Fibroblast of mammary gland (primary cell): ENCODE measurements at regions not wholly inside any gene's neighbourhood (a gene's known extent, or its start where the extent isn't known, plus 50 kb on each side); places are given as distances from the start of the nearest gene placed in this dataset.

Experiments
- DNase-seq: peaks from one replicate; pipeline ENCODE4 v3.0.0-alpha.2; 2010; ENCODE audit warnings: low read depth
- H3K4me3 ChIP-seq: 2 replicates; pipeline ENCODE4 v1.5.1; 2011; ENCODE audit warnings: low read depth, mild to moderate bottlenecking, low read length, moderate library complexity; ENCODE audit not compliant: control insufficient read depth
- TF ChIP-seq, protein P1 (sequence below): conservative IDR thresholded peaks from 2 replicates; pipeline ENCODE4 v1.5.1; 2011; ENCODE audit warnings: low read depth, low read length, inconsistent platforms; ENCODE audit not compliant: control insufficient read depth, insufficient read depth

DNA sequence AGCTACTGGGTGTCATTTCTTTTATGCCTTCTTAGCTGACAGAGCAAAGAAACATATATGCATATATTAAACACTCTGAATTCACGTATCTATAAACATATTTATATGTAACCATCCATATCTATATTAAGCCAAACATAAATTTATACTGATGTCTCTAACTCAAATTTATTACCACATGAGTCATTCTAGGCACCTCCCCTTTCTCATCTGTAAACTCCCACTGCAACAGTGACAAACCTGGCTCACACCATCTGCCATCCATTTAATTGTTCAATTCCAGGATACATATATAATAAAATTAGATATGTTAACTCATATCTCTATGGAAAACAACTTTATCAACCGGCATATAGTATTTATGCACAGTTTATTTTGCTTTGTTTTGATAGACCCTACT lies 722.3 kb downstream of the SORCS1 start:
- H3K4me3 ChIP-seq, result no peak overlapping the region
- DNase-seq, result peak; percentile 7
- TF ChIP-seq, protein P1, sequence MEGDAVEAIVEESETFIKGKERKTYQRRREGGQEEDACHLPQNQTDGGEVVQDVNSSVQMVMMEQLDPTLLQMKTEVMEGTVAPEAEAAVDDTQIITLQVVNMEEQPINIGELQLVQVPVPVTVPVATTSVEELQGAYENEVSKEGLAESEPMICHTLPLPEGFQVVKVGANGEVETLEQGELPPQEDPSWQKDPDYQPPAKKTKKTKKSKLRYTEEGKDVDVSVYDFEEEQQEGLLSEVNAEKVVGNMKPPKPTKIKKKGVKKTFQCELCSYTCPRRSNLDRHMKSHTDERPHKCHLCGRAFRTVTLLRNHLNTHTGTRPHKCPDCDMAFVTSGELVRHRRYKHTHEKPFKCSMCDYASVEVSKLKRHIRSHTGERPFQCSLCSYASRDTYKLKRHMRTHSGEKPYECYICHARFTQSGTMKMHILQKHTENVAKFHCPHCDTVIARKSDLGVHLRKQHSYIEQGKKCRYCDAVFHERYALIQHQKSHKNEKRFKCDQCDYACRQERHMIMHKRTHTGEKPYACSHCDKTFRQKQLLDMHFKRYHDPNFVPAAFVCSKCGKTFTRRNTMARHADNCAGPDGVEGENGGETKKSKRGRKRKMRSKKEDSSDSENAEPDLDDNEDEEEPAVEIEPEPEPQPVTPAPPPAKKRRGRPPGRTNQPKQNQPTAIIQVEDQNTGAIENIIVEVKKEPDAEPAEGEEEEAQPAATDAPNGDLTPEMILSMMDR, result no peak

DNA sequence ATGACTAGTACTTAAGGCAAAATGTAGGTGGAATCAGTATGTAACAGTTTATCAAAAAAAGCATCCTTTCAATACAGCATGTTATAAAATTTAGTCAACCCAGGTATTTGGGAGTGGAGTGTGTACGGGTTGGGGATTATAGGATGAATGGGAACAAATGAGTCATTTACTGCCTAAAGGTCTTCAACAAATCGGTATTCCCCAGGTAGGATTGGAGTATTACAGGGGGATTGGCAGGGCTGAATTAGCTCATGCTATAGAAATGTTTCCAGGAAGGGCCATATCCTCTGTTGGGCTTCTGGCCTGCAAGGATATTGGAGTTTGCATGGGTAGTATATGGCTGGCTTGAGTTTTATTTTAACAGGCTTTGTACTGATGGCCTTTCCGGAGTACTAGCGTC lies 723.7 kb downstream of the SORCS1 start:
- DNase-seq, result no peak
- H3K4me3 ChIP-seq, result no peak overlapping the region
- TF ChIP-seq, protein P1, result no peak

DNA sequence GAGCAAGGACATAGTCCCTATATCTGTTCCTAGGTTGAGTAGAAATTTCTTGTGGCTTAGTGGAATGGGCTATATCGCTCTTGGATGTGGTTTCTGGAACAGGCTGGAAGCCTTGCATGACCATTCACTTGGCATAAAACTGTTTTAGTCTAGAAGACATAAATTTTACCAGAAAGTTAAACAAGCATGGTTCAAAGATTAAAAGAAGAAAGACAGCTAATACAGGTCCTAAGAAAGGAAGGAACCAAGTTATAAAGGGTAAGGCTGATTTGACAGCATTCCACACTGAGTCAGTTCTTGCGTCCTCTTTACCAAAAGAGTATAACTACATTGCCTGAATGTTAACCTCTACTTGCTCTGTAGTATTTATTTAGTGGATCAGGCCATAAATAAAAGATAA lies 724.2 kb downstream of the SORCS1 start:
- no peak overlapping the region for H3K4me3 ChIP-seq
- peak; percentile 8 for DNase-seq
- TF ChIP-seq, protein P1, result no peak

DNA sequence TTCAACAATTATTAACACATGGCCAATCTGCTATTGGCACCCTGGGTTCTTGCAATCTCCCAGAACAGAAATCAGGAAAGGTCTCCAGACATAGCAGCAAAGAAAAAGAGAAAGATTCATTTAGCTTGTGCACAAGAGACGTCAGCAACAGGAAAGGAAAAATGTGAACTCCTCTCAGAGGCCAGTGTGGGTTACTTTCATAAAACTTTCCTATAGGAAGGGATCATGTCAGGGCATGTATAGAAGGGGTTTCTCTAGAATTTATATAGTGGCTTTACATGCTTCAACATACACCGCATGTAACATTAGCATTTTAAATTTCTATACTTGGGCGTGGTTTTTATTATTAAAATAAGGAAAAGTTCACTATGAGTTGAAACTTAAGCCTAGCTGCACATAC lies 725.1 kb downstream of the SORCS1 start:
- TF ChIP-seq, protein P1, result no peak
- no peak for DNase-seq
- H3K4me3 ChIP-seq, result no peak overlapping the region

DNA sequence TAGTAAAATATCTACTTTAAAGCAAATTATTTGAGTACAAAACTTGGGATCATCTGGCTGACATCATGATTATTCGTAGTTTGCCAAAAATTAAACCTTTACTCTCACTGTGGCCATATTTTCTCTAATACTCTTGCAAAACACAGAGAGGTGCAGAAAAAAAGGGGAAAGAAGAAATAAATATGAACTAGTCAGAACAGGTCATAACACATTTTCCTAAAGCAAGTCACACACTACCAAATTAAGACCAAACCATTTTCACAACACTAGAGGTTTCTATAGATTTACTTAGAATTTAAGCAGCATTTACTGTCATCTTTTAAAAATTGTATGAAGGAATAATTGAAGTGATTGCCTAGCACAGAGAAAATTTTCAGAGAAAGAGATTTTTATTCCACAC lies 726.1 kb downstream of the SORCS1 start:
- TF ChIP-seq, protein P1, result no peak
- DNase-seq, result no peak
- no peak overlapping the region for H3K4me3 ChIP-seq

DNA sequence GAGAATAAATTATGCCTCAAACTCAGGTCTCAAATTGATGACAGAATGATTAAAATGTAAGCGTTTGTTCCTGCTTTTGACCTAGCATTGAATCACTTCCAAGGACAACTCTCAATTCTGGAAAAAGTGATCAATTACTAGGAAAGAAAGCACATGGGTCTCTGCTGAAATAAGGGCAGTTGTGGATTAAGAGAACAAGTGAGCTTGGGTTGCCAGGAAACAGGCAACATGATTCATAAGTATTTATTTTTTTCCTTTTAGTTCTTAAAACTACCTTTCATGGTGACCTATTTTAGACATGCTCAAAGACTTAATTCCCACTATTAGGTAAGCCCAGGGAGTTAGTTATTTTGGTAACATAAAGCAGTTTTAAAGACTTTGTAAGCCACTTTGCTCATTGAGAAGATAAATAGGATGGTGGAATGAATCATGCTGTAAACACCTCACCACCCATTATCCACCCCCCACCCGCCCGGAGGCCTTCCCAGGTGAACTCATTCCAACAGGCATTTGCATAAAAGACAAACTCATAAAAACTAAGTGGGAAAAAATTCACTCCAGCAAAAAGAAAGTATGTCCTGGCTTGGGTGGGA lies 728.3 kb downstream of the SORCS1 start:
- H3K4me3 ChIP-seq, result no peak overlapping the region
- TF ChIP-seq, protein P1, result no peak
- DNase-seq, result peak; percentile 15

DNA sequence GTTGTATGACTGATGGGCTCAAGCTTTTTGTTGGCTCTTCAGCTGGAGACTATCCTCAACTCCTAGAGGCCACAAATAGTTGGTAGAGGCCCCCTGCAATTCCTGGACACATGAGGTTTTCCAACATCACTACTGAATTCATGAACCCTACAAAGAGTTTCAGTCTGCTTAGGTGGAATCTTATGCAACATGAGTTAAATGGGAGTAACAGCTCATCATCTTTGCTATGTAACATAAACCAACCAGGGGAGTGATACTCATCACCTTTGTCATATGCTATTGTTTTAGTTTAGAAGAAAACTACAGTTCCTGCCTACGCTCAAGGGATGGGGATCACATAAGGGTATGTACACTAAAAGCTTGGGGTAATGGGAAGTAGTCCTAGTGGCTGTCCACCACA lies 729.4 kb downstream of the SORCS1 start:
- no peak for DNase-seq
- TF ChIP-seq, protein P1, result no peak
- no peak overlapping the region for H3K4me3 ChIP-seq
